HG03442 (cell line): ENCODE measurements at regions not wholly inside any gene's neighbourhood (a gene's known extent, or its start where the extent isn't known, plus 50 kb on each side); places are given as distances from the start of the nearest gene placed in this dataset.

Experiments
- ATAC-seq: cut with Tn5 transposase; IDR thresholded peaks from one replicate; pipeline ENCODE4 v1.9.1; 2021; ENCODE audit warnings: mild to moderate bottlenecking, moderate library complexity; ENCODE audit not compliant: unreplicated experiment

DNA sequence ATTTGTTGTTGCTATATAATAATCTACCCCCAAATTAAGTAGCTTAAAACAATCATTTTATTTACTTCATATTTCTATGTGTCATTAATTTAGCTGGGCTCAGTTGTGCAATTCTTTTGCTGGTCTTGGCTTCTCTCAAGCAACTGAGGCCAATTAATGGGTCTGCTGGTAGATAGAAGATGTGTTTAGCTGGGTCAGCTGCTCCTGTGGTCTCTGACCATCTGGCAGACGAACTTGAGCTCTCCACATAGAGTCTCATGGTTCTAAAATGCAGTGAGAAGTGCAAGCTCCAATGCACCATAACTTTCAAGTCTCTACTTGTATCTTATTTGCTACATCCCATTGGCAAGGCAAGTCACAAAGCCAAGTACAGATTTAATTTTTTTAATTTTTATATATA lies 515.6 kb downstream of the ZIC1 start:
- no peak for ATAC-seq

- no peak for ATAC-seq
Observed at GRCh38 chr3:147925272-147925671, 516.1 kb downstream of the ZIC1 start.

- ATAC-seq, result no peak
Observed at GRCh38 chr3:147930232-147930807, 521.2 kb downstream of the ZIC1 start.

- no peak for ATAC-seq
Observed at GRCh38 chr3:147934451-147935180, 525.5 kb downstream of the ZIC1 start.

GRCh38 chr3:147937341-147937740 lies 528.2 kb downstream of the ZIC1 start:
- ATAC-seq, result no peak

- ATAC-seq, result no peak
Observed at GRCh38 chr3:147937891-147938290, 528.7 kb downstream of the ZIC1 start.

DNA sequence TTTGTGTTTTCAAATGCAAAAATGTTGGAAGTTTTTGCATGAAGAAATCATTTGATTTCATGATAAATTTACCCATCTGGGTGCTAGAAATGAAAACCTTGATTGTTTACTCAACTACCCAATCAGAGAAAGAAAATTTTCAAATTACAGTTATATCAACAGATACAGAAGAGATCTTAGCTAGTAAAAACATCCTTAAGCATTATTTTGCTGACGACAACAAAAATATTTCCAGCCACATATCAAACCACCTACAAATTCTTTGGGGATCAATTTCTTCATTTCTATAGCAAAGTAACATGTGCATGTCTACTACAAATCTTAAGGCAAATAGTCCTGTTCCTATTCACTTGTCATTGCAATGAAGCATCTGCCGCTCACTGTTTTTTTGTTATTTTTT lies 530.3 kb downstream of the ZIC1 start:
- ATAC-seq, result no peak

DNA sequence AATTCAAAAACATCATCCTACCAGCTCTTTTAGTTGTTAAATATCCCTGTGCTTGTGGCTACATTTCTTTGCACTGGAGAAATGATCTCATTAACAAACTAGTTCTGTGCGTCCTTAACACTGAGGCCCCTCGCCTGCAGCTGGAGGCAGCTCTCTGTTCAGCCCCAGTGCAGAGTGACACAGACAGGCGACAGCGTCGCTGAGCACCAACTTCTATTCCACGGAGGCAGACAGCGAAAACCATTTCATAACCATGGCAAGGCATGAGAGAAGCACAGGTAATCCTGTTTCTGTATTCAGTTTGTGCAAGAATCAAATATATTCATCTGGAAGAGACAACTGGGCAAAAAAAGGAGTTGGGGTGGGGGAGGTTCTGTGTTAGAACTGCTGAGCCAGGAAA lies 530.7 kb downstream of the ZIC1 start:
- no peak for ATAC-seq

- ATAC-seq, result no peak
Observed at GRCh38 chr3:147940405-147941193, 531.4 kb downstream of the ZIC1 start.

GRCh38 chr3:147941969-147942368 lies 532.8 kb downstream of the ZIC1 start:
- no peak for ATAC-seq

- no peak for ATAC-seq
Observed at GRCh38 chr3:147943265-147943945, 534.2 kb downstream of the ZIC1 start.

- ATAC-seq, result peak; percentile 75
Observed at GRCh38 chr3:147945968-147946519, 536.9 kb downstream of the ZIC1 start.

DNA sequence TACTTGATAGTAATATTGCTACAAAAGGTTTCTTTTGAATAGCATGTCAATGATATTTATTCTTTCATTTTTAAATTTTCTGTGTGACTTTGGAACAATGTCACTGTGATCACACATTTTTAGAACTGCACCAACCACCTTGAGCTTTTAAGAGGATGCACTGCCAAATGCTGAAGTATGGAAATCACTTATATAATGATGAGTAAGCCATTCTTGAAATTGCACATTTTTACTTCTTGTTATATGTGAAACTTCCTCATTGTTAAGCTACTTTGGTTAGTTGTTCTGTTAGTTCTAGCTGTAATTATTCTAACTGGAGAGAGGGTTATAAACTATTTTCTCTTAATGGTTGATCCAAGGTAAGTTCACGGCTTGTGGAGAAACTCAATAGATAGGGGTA lies 547.5 kb downstream of the ZIC1 start:
- no peak for ATAC-seq

DNA sequence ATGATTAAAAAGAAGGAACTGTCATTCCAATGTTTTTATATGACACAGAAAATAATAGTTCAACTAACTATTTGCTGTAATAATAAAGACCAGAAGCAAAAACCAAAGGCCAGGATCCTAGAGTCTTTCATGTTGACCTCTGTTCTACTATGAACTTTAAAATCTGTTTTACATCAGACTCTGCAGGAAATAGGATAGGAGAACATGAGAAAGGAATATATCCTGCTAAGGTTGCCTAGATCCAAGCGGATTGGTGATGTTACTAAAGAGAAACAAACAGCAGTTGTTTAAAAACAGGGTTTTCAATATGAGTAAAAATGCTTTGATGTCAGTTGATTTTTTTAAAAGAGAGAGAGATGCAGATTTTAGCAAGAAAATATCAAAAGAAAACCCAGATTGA lies 549.6 kb downstream of the ZIC1 start:
- ATAC-seq, result no peak

DNA sequence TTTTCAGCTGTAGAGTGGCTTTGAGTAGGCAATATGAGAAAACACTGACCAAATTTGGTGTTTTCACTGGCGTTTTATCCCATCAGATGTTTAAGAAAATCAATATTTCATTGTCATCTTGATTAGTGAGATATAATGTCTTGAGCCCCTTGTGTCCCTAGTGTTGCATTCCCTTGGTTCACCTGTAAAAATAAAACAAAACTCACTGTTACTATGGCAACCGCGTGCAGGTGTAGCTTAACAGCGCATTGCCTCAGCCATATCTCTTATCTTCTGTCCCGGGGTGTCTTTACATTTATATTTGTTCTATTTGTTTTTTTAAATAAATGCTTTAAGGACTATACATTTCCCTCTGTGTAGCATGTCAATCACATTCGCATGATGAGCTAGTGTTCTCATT lies 551.6 kb downstream of the ZIC1 start:
- no peak for ATAC-seq

GRCh38 chr3:147962408-147963164 lies 553.4 kb downstream of the ZIC1 start:
- no peak for ATAC-seq

DNA sequence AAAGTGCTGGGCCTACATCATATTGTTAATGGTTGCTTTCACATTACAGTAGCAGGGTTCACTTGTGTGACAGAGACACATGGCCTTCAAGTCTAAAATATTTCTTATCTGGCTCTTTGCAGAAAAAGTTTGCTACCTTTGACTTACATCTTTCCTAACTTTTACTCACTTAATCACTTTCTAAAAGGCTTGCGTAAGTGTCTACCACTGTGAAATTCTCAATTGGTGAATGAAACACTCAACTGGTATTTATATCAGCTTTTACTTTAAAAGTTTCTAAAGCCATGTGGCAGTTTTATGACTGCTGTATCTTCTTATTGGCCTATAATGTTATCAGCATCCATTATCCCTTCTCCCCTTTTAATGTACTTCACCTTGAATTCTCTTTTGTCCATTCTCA lies 554.5 kb downstream of the ZIC1 start:
- ATAC-seq, result no peak

DNA sequence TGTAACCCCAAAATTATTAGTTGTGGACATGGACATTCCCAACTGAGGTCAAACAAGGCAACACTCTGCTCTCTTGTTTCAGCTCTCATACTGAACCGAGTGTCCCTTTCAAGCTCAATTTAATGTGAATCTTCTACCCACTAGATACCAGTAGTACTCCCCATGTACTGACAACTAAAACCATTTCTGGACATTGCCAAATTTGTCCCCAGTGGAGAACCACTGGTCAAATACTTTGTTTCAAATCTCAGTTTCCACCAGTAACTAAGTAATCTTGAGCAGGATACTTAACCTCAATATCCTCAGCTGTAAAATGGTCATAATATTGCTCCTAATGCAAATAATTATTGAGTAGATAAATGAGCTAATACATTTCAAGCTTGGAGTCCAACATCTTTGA lies 566.0 kb downstream of the ZIC1 start:
- ATAC-seq, result no peak

DNA sequence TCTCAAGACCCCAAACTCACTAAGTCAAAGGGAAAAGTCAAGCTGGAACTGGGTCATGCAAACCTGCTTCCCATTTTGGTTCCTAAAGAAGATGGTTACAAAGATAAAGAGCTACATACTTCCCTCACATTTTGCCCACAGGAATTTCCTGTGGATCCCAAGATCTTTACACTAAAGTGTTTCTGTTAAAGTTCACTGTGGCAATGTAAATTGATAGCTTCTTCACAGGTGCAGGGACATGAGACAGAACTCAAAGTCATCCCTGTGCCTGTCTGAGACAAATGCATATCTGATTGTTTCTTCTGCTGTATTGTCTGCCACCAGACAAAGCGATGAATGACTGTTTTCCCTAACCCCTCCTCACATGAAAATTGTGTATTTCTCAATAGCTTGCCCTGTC lies 567.8 kb downstream of the ZIC1 start:
- ATAC-seq, result no peak

DNA sequence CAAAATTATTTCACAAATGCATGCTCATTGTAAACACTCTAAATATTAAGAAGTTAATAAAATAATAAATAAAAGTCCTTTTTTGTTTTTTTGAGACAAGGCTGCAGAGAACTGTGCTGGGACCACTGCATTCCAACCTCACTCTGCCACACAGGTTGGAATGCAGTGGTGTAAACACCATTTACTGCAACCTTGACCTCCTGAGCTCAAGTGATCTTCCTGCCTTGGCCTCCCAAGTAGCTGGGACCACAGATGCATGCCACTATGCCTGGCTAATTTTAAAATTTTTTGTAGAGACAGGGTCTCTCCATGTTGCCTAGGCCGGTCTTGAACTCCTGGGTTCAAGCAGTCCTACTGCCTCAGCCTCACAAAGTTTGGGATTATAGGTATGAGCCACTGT lies 578.4 kb downstream of the ZIC1 start:
- ATAC-seq, result no peak

GRCh38 chr3:147989344-147989743 lies 580.2 kb downstream of the ZIC1 start:
- ATAC-seq, result no peak
